B cell (primary cell): ENCODE measurements at regions not wholly inside any gene's neighbourhood (a gene's known extent, or its start where the extent isn't known, plus 50 kb on each side); places are given as distances from the start of the nearest gene placed in this dataset.

Source experiments
- EZH2 ChIP-seq: IDR thresholded peaks from 2 replicates; pipeline ENCODE4 v1.6.1; 2012; ENCODE audit warnings: borderline replicate concordance, low read depth, mild to moderate bottlenecking, moderate library complexity, low read length; ENCODE audit not compliant: insufficient read depth, poor library complexity, severe bottlenecking
- TF ChIP-seq, protein P1 (sequence below): fragments of 200-600 bp; IDR thresholded peaks from one replicate; pipeline ENCODE4 v1.8.0; 2022; ENCODE audit warnings: antibody characterized with exemption, mild to moderate bottlenecking

- TF ChIP-seq, protein P1, sequence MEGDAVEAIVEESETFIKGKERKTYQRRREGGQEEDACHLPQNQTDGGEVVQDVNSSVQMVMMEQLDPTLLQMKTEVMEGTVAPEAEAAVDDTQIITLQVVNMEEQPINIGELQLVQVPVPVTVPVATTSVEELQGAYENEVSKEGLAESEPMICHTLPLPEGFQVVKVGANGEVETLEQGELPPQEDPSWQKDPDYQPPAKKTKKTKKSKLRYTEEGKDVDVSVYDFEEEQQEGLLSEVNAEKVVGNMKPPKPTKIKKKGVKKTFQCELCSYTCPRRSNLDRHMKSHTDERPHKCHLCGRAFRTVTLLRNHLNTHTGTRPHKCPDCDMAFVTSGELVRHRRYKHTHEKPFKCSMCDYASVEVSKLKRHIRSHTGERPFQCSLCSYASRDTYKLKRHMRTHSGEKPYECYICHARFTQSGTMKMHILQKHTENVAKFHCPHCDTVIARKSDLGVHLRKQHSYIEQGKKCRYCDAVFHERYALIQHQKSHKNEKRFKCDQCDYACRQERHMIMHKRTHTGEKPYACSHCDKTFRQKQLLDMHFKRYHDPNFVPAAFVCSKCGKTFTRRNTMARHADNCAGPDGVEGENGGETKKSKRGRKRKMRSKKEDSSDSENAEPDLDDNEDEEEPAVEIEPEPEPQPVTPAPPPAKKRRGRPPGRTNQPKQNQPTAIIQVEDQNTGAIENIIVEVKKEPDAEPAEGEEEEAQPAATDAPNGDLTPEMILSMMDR = no peak
- no peak for TF ChIP-seq EZH2
Measured at GRCh38 chr18:77401173-77401572, 151.5 kb downstream of the GALR1 start.
